Stimulated activated CD8-positive, alpha-beta memory T cell treated with anti-CD3 and anti-CD28 coated beads, Interleukin-12 subunit alpha, Interleukin-12 subunit beta, amount 100 ng/mL, for 4 hours (primary cell): ENCODE measurements at regions not wholly inside any gene's neighbourhood (a gene's known extent, or its start where the extent isn't known, plus 50 kb on each side); places are given as distances from the start of the nearest gene placed in this dataset.
"Not testable (repeated sequence)": the region's sequence is repeated elsewhere in the genome, so short reads cannot be mapped to it uniquely, and the experiment has no call there.

Experiments
- DNase-seq: peaks from one replicate; pipeline ENCODE4 v3.0.0-alpha.2; 2020; ENCODE audit warnings: low read depth

GRCh38 chr7:98774884-98775283 is 94.9 kb downstream of the TMEM130 start:
- DNase-seq, result no peak

GRCh38 chr7:98777051-98777450 is 92.8 kb downstream of the TMEM130 start:
- no peak for DNase-seq

- DNase-seq, result no peak
Observed at GRCh38 chr7:98778421-98778820, 91.4 kb downstream of the TMEM130 start.

- no peak for DNase-seq
Observed at GRCh38 chr7:98779800-98780587, 89.8 kb downstream of the TMEM130 start.

- no peak for DNase-seq
Observed at GRCh38 chr7:98784216-98784785, 85.5 kb downstream of the TMEM130 start.

- no peak for DNase-seq
Observed at GRCh38 chr7:98785929-98786571, 83.8 kb downstream of the TMEM130 start.

GRCh38 chr7:98788966-98789365 is 80.8 kb downstream of the TMEM130 start:
- DNase-seq, result no peak

GRCh38 chr7:98794453-98794852 is 75.4 kb downstream of the TMEM130 start:
- DNase-seq, result not testable (repeated sequence)

- no peak for DNase-seq
Observed at GRCh38 chr7:98795741-98796493, 73.9 kb downstream of the TMEM130 start.
